CD4-positive, alpha-beta T cell (primary cell): ENCODE measurements at regions not wholly inside any gene's neighbourhood (a gene's known extent, or its start where the extent isn't known, plus 50 kb on each side); places are given as distances from the start of the nearest gene placed in this dataset.

Experiments used
- ATAC-seq: fragments of 200-7000 bp; cut with Tn5 transposase; one replicate; pipeline ENCODE4 v1.10.0; 2022; ENCODE audit warnings: mild to moderate bottlenecking; ENCODE audit not compliant: poor library complexity
- CTCF ChIA-PET: fragments of 350-600 bp; sonication (Branson Sonifier 250); formaldehyde crosslinking; loops from one replicate; lab custom pipeline; 2021; ENCODE audit warnings: antibody characterized with exemption, inconsistent platforms; lab: Charles Lee
- POLR2A ChIA-PET: fragments of 350-600 bp; sonication (Branson Sonifier 250); formaldehyde crosslinking; loops from one replicate; lab custom pipeline; 2021; ENCODE audit warnings: antibody characterized with exemption, inconsistent platforms; lab: Charles Lee
- DNase-seq, 14 experiments: peaks; one replicate each; pipeline ENCODE4 v3.0.0-alpha.2; 2013 to 2020; ENCODE audit warnings: mixed read lengths in 2 of 14
- H3K27ac ChIP-seq, 2 donors: one replicate each; pipeline versions ENCODE4 v1.5.1 to v1.7.0; 2013; ENCODE audit warnings: low read length in 2 of 2, low read depth in 1 of 2, mild to moderate bottlenecking in 1 of 2
- H3K27me3 ChIP-seq, 2 experiments: 1 replicate in 1 of 2; 2 replicates in 1 of 2; pipeline versions ENCODE4 v1.6.1 to v1.7.0; 2013; ENCODE audit warnings: low read length in 2 of 2, control low read depth in 1 of 2, mild to moderate bottlenecking in 1 of 2, moderate library complexity in 1 of 2; ENCODE audit not compliant: insufficient read depth in 2 of 2, control insufficient read depth in 1 of 2
- H3K36me3 ChIP-seq: one replicate; pipeline ENCODE4 v1.6.1; 2013; ENCODE audit warnings: low read length, control low read depth; ENCODE audit not compliant: insufficient read depth
- H3K4me1 ChIP-seq: one replicate; pipeline ENCODE4 v1.6.1; 2013; ENCODE audit warnings: low read length, control low read depth; ENCODE audit not compliant: insufficient read depth
- H3K4me3 ChIP-seq: one replicate; pipeline ENCODE4 v1.5.1; 2013; ENCODE audit warnings: mild to moderate bottlenecking, low read length, moderate library complexity
- H3K9me3 ChIP-seq, 2 experiments: 1 replicate in 1 of 2; 2 replicates in 1 of 2; pipeline versions ENCODE4 v1.6.1 to v1.7.0; 2013; ENCODE audit warnings: low read length in 2 of 2, mild to moderate bottlenecking in 2 of 2, control low read depth in 1 of 2, moderate library complexity in 1 of 2; ENCODE audit not compliant: control insufficient read depth in 1 of 2, insufficient read depth in 1 of 2
- H3K27ac Mint-ChIP-seq: one replicate; pipeline ENCODE4 v1.8.0; 2020; ENCODE audit warnings: mixed read lengths
- H3K27me3 Mint-ChIP-seq: one replicate; pipeline ENCODE4 v1.8.0; 2021; ENCODE audit warnings: mixed read lengths
- H3K36me3 Mint-ChIP-seq: one replicate; pipeline ENCODE4 v1.8.0; 2021; ENCODE audit warnings: low read depth, mixed read lengths
- H3K4me1 Mint-ChIP-seq: one replicate; pipeline ENCODE4 v1.8.0; 2021; ENCODE audit warnings: low read depth, mixed read lengths
- H3K4me3 Mint-ChIP-seq: one replicate; pipeline ENCODE4 v1.8.0; 2020; ENCODE audit warnings: mild to moderate bottlenecking, mixed read lengths
- H3K9me3 Mint-ChIP-seq: one replicate; pipeline ENCODE4 v1.8.0; 2020; ENCODE audit warnings: mixed read lengths
- CTCF ChIP-seq: fragments of 200-600 bp; IDR thresholded peaks from one replicate; pipeline ENCODE4 v1.8.0; 2022; ENCODE audit warnings: antibody characterized with exemption, mild to moderate bottlenecking
- intact Hi-C, 2 experiments: fragments of 100-400 bp; cut with DNase I in 1 of 2; cut with micrococcal nuclease in 1 of 2; formaldehyde crosslinking; loops; one replicate each; pipeline versions ENCODE4 v1.15.1 to v1.9.0; 2023 to 2025; cut with DNase I, micrococcal nuclease

GRCh38 chr9:12503606-12504122 is 189.5 kb upstream of the TYRP1 start:
- no peak overlapping the region for H3K27ac Mint-ChIP-seq
- TF ChIP-seq CTCF: no peak
- H3K4me3 Mint-ChIP-seq: no peak overlapping the region
- DNase-seq: no peak
- no peaks in the 10 kb centered on the region for H3K27me3 Mint-ChIP-seq
- intact Hi-C loops: no loop called here
- Histone ChIP-seq H3K4me3 (no peak overlapping the region), H3K36me3 (no peaks in the 10 kb centered on the region), H3K27me3 (no peaks in the 10 kb centered on the region), H3K27ac (no peak overlapping the region), H3K4me1 (no peaks in the 10 kb centered on the region), H3K9me3 (peaks cover 0 to 5% of the 10 kb centered on the region in 2 experiments)
- POLR2A ChIA-PET: no interaction called here
- H3K4me1 Mint-ChIP-seq: no peaks in the 10 kb centered on the region
- peaks cover 7% of the 10 kb centered on the region for H3K9me3 Mint-ChIP-seq
- no peak for ATAC-seq
- H3K36me3 Mint-ChIP-seq: no peaks in the 10 kb centered on the region
- CTCF ChIA-PET: no interaction called here

GRCh38 chr9:12510551-12510950 is 182.6 kb upstream of the TYRP1 start:
- Histone ChIP-seq H3K4me3 (no peak overlapping the region), H3K27me3 (no peaks in the 10 kb centered on the region), H3K27ac (no peak overlapping the region), H3K4me1 (no peaks in the 10 kb centered on the region), H3K9me3 (peaks cover 0 to 3% of the 10 kb centered on the region in 2 experiments), H3K36me3 (no peaks in the 10 kb centered on the region)
- Mint-ChIP-seq H3K27me3 (no peaks in the 10 kb centered on the region), H3K4me3 (no peak overlapping the region), H3K27ac (no peak overlapping the region), H3K36me3 (no peaks in the 10 kb centered on the region), H3K9me3 (peaks cover 3% of the 10 kb centered on the region), H3K4me1 (no peaks in the 10 kb centered on the region)
- no peak for TF ChIP-seq CTCF
- DNase-seq (no peak), ATAC-seq (no peak)
- ChIA-PET CTCF (no interaction called here), POLR2A (no interaction called here)
- intact Hi-C loops: no loop called here

GRCh38 chr9:12511726-12512125 is 181.5 kb upstream of the TYRP1 start:
- no peak overlapping the region for H3K27ac ChIP-seq
- no peak overlapping the region for H3K4me3 Mint-ChIP-seq
- H3K9me3 Mint-ChIP-seq: peaks cover 3% of the 10 kb centered on the region
- POLR2A ChIA-PET: no interaction called here
- H3K4me3 ChIP-seq: no peak overlapping the region
- no peaks in the 10 kb centered on the region for H3K27me3 ChIP-seq
- H3K27ac Mint-ChIP-seq: no peak overlapping the region
- TF ChIP-seq CTCF: no peak
- H3K36me3 ChIP-seq: no peaks in the 10 kb centered on the region
- DNase-seq (no peak), ATAC-seq (no peak)
- H3K4me1 ChIP-seq: no peaks in the 10 kb centered on the region
- CTCF ChIA-PET: no interaction called here
- no peaks in the 10 kb centered on the region for H3K4me1 Mint-ChIP-seq
- intact Hi-C loops: no loop called here
- no peaks in the 10 kb centered on the region for H3K36me3 Mint-ChIP-seq
- no peaks in the 10 kb centered on the region for H3K27me3 Mint-ChIP-seq
- H3K9me3 ChIP-seq: peaks cover 0 to 3% of the 10 kb centered on the region in 2 experiments
